ENCODE measurements at regions not wholly inside any gene's neighbourhood (a gene's known extent, or its start where the extent isn't known, plus 50 kb on each side); places are given as distances from the start of the nearest gene placed in this dataset.

GRCh38 chr2:59868981-59869380 lies 684.5 kb downstream of the BCL11A start:
- TF ChIP-seq POU6F1 (CRISPR knock-in tag; IDR thresholded peaks at IDR 0.05; ENCODE audit: borderline replicate concordance, low read depth) (no peak), ZFP30 (CRISPR knock-in tag; IDR thresholded peaks at IDR 0.05) (no peak), ZNF565 (CRISPR knock-in tag; conservative IDR thresholded peaks at IDR 0.05; ENCODE audit: low read depth) (no peak), ZNF70 (CRISPR knock-in tag; IDR thresholded peaks at IDR 0.05) (no peak), BACH2 (CRISPR knock-in tag; IDR thresholded peaks at IDR 0.05; ENCODE audit: borderline replicate concordance) (no peak), CREB5 (CRISPR knock-in tag; IDR thresholded peaks at IDR 0.05; ENCODE audit: low read depth) (no peak), ESRRG (CRISPR knock-in tag; IDR thresholded peaks at IDR 0.05) (no peak), CSDC2 (CRISPR knock-in tag; IDR thresholded peaks at IDR 0.05) (no peak), SNAI2 (CRISPR knock-in tag; IDR thresholded peaks at IDR 0.05) (no peak), TSHZ2 (CRISPR knock-in tag; IDR thresholded peaks at IDR 0.05) (no peak), PPARA (CRISPR knock-in tag; IDR thresholded peaks at IDR 0.05; ENCODE audit: borderline replicate concordance) (no peak), ISL1 (CRISPR knock-in tag; IDR thresholded peaks at IDR 0.05) (no peak), RARB (CRISPR knock-in tag; IDR thresholded peaks at IDR 0.05) (no peak), ZC3H10 (CRISPR knock-in tag; IDR thresholded peaks at IDR 0.05) (no peak), TOX (CRISPR knock-in tag; IDR thresholded peaks at IDR 0.05; ENCODE audit: borderline replicate concordance) (no peak), ARNTL (CRISPR knock-in tag; IDR thresholded peaks at IDR 0.05; ENCODE audit: borderline replicate concordance, low read depth) (no peak), ZFP3 (CRISPR knock-in tag; IDR thresholded peaks at IDR 0.05) (no peak), PATZ1 (CRISPR knock-in tag; IDR thresholded peaks at IDR 0.05; ENCODE audit: borderline replicate concordance) (no peak), ZNF8 (CRISPR knock-in tag; IDR thresholded peaks at IDR 0.05) (no peak)
- no peak for ATAC-seq

- TF ChIP-seq BACH2 (CRISPR knock-in tag; IDR thresholded peaks at IDR 0.05; ENCODE audit: borderline replicate concordance) (no peak), ZNF565 (CRISPR knock-in tag; conservative IDR thresholded peaks at IDR 0.05; ENCODE audit: low read depth) (no peak), RARB (CRISPR knock-in tag; IDR thresholded peaks at IDR 0.05) (no peak), TOX (CRISPR knock-in tag; IDR thresholded peaks at IDR 0.05; ENCODE audit: borderline replicate concordance) (no peak), ESRRG (CRISPR knock-in tag; IDR thresholded peaks at IDR 0.05) (no peak), ZNF8 (CRISPR knock-in tag; IDR thresholded peaks at IDR 0.05) (no peak), TCF4 (CRISPR knock-in tag; IDR thresholded peaks at IDR 0.05; ENCODE audit: borderline replicate concordance) (no peak), ZFP30 (CRISPR knock-in tag; IDR thresholded peaks at IDR 0.05) (no peak), CSDC2 (CRISPR knock-in tag; IDR thresholded peaks at IDR 0.05) (no peak)
- ATAC-seq: no peak
These were observed 687.0 kb downstream of the BCL11A start for GRCh38 chr2:59866436-59866835.

GRCh38 chr2:59858540-59858939 lies 694.9 kb downstream of the BCL11A start:
- ATAC-seq: no peak
- TF ChIP-seq ZNF8 (CRISPR knock-in tag; IDR thresholded peaks at IDR 0.05) (no peak), ZNF70 (CRISPR knock-in tag; IDR thresholded peaks at IDR 0.05) (no peak), CSDC2 (CRISPR knock-in tag; IDR thresholded peaks at IDR 0.05) (no peak), OSR1 (CRISPR knock-in tag; IDR thresholded peaks at IDR 0.05) (no peak), ZC3H10 (CRISPR knock-in tag; IDR thresholded peaks at IDR 0.05) (no peak), POU6F1 (CRISPR knock-in tag; IDR thresholded peaks at IDR 0.05; ENCODE audit: borderline replicate concordance, low read depth) (no peak), ZFP30 (CRISPR knock-in tag; IDR thresholded peaks at IDR 0.05) (no peak), PPARA (CRISPR knock-in tag; IDR thresholded peaks at IDR 0.05; ENCODE audit: borderline replicate concordance) (no peak), RARB (CRISPR knock-in tag; IDR thresholded peaks at IDR 0.05) (no peak), TSHZ2 (CRISPR knock-in tag; IDR thresholded peaks at IDR 0.05) (no peak), SNAI2 (CRISPR knock-in tag; IDR thresholded peaks at IDR 0.05) (no peak), CREB5 (CRISPR knock-in tag; IDR thresholded peaks at IDR 0.05; ENCODE audit: low read depth) (no peak)
